ENCODE measurements at regions not wholly inside any gene's neighbourhood (a gene's known extent, or its start where the extent isn't known, plus 50 kb on each side); places are given as distances from the start of the nearest gene placed in this dataset.

DNA sequence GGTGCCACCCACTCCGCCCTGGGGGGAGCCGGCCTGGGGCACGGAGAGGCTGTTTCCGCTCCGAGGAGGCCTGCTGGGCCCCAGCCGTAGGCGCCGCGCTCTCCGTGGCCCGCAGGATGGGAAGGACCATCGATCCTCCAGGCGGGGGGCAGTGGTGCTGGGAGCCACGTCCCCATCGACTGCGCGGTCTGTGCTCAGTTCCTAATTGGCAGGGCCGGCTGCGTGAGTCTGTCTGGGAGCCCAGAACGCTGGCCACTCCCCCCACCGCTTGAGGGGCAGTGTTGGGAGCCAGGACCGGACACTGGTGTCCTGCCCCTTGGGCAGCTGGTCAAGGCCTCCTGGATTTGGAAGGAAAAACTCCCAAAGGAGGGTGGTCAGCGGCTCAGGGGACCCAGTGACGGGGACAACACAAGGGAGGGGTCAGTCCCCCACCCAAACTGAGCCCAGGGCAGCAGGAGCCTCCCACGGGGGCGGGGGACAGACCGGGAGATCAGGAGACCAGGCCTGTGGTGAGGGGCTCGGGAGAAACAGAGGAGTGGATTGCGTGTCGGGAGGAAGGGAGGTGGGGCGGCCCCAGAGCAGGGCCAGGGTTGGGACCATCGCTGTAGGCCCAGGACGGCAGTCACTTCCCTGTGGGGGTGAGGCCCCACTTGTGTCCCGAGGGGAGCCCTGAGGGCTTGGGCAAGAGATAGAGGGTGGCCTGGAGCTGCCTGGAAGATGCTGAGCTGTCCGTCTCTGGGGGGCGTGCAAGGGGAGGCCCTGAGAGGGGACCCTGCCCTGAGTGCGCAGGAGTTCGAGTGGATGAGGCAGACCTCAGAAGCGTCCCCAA, 89.0 kb downstream of the UNCX start:
- no peak for DNase-seq (ENCODE audit: low spot score)

DNA sequence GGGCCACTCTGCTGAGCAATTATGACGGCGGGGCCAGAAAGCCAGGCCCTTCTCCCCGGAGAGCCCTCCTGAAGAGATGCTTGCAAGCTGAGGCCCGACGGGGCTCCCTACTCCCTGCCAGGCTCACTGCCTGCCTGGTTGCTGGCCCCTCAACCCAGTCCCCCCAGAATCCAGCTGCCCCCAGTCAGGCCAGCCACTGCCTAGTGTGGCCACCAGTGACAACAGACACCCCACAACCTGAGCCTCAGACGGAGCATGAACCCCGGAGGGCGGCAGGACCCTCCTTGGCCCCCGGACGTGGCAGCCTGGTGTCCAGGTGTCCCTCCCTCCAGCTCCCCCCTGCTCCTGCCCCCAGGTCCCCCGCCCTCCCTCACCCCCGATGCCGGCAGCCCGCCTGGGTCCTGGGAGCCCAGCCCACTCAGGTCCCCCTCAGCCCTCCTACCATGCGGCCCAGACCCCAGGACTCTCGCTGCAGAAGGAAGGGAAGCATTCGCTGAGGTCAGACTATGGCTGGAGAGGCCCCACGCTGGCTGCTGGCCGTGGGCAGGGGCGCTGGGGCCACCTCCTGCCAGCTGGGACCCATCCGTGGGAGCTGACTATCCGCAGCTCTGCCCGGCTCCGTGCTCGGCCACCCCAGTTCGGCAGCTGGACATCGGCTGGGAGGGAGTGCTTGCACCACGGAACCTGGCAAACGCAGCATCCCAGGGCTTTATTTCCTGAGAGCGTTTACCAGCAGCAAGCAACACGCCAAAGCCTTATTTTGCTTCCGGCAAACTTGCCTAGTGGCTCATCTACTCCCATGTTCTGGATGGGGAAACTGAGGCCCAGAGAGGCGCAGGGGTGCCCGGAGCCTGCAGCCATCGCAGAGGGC, 89.8 kb downstream of the UNCX start:
- DNase-seq (ENCODE audit: low spot score), result no peak

DNA sequence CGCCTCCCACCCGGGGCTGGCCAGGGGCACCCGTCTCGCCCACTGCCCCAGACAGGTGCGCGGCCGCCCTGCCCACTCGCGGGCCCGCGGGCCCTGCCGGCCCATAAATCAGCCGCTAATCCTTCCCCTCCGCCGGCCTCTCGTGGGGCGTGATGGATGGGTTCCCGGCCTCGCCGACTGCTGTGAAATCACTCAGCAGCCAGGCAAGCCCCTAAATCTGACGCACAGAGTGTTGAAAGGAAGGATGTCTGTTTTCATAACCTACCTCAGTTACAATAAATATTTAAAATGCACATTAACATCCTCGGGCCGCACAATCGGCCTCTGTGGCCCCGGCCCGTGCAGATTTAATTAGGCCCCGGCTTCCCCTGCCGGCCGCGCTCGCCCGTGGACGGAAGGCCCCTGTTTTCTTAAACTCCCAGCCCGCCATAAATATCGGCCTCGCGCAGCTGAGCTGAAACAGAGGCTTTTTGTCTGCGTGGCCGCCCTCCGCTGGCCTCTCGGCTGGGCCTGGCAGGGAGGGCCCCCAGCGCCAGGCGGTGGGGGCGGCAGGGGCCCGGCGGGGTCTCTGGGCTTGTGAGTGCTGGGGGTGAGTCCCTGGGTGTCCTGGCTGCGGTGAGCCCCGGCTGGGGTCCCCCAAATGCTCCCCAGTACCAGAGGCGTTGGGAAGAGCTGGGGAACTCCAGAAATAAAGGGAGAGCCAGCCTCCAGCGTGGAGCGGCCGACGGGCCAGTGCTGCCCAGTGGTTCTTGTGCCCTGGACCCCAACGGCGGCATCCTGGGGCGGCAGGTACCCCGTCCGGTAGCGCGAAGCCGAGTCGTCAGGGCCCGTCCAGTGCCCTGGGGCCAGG, 90.7 kb downstream of the UNCX start:
- DNase-seq (ENCODE audit: low spot score), result no peak

DNA sequence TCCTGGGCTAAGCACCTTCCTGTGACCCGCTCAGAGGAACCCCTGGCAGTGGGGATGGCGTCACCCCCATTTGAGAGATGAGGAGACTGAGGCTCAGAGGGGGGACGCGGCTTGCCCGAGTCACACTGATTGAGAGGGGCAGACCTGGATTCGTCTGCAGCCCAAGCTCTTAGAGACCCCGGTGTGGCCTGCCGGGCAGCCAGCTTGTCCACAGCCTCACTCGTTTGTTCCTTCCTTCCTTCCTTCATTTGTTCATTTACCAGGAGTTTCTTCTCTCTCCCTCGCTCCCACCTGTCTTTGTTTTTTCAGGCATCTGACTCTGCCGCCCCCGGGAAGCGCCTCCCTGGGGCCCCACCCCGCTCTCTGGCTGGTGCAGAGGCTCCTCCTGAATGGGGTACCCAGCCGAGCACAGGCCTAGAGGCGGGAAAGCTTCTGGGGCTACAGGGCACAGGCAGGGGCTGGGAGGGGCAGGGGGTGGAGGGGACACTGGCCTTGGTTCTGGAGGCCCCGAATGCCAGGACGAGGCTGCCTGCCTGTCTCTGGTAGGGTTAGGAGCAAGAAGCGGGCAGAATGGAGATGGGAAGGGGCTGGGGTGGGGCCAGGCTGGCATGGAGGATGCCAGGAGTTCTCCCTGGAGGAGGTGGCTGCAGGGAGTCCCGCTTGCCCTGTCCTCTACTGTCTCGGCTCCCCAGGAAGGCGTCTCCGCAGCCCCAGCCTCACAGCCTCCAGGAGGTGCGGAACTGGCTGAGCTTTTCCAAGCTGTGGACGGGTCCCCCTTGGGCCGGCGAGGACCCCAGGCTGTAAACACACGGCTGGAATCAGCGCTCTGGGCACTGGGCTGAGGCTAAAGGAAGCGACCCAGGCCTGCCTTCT, 91.6 kb downstream of the UNCX start:
- no peak for DNase-seq (ENCODE audit: low spot score)

DNA sequence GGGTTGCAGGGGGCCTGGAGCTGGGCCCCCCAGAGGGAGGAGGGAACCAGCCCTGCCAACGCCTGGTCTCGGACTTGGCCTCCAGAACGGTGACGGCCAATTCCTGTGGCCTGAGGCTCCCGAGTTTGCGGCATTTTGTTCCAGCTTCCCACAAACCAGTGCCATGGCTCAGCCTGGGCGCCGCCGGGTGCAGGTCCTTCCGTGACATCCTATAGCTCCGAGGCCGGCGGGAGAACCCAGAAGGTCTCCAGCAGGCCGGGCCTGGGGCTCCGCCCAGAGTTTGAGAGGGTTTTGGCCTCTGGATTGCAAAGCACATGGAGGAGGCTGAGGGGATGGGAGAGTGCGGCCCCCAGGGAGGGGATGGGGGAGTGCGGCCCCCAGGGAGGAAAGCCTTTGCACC, 92.6 kb downstream of the UNCX start:
- no peak for DNase-seq (ENCODE audit: low spot score)

DNA sequence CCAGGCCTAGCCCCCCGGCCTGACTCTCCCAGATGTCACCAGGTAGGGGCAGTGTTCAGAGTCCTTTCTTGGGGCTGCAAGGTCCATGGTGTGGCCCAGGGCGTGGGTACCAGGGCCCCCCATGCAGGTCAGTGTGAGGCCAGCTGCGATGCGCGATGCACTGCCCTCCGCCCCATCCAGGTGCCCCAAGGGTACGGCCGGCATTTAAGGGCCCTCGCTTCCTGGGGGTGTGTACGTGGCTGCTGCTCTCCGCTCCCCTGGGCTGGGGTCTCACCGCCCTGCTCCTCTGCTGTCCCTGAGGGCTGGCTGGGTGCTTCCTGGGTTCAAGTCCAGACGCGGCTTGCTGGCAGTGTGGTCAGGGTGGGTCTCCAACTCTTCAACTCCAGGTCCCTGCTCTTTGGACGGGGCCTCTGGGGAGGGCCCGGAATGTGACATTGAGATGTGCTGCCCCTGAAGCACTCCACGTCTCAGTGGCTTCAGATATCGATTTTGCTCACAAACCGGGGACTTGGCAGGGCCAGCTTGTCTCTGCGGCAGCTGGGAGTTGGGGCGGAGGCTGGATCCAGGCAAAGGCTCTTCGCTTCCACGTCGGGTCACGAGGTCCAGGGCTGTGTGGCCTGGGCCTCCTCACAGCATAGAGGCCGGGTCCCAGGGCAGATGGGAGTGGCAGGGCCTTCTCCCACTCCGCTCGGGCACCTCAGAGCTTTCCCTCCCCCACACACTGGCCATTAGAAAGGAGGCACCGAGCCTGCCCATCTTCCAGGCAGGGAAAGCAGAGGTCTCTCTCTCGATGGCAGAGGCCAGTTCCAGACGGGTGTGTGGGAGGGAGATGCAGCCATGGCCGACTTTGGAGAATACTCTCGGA, 93.2 kb downstream of the UNCX start:
- DNase-seq (ENCODE audit: low spot score), result no peak

DNA sequence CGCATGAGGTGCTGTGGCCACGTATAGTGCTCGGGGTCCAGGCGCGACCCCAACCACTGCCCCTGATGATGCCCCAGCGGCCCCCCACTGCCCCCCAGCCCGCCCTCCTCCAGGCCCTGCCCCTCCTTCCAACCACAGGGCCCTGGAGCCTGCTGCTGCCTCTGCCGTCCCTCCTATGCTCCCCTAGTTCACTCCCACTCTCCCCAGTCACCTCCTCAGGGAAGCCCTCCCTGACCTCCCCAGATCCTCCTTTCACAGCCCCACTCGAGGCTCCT, 93.8 kb downstream of the UNCX start:
- no peak for DNase-seq (ENCODE audit: low spot score)

DNA sequence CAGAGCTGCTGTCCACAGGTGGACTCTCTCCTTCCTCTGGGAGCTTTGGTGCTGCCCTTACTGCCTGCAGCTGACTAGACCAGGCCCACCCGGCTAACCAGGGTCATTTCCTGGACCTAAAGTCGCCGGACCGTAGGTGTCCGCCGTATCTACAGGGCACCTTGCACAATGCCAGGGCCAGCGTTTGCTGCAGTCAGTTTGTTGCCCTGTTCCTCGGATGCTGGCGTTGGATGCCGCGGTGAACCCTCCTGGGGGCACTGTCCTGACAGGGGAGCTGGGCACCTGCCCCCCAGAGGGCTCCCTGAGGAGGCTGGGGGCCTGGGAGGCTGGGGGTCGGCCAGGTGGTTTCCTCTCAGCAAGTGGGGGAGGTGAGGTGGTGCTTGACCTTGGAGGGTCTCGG, 96.6 kb downstream of the UNCX start:
- no peak for DNase-seq (ENCODE audit: low spot score)

DNA sequence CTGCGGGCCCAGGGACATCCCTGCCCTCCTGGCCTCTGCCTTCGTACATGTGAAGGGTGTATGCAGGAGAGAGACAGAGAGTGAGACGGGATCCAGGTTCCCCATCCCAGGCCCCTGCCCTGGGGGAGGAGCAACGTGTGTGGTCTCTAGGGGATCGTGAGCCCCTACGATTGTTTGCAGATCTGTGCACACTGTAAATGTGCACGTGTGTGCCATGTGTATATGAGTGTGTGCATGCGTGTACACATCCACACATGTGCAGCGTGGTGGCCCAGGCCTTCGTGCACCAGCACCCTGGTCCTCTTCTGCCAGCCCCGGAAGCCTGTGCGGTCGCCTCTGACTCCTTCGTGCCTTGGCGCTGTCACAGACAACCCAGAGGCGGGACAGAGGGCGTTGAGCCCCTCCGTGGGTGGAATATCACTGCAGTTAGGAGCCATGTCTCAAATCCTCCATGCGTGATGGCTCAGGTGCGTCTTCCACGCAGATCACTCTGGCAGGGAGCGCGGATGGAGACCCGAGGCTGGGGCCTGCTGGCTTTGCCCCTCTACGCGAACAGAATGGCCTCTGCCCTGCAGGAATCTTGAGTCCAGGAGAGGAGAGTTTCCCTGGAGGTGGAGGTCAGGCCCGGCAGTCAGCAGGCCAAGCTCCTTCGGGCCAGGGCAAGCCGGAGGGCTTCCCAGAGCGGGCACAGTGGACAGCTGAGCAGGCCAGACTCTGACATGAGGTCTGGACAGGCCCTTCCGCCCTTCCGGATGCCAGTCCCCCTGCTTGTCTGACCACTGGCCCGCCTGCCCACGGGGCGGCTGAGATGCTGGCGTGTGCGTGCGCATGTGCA, 97.5 kb downstream of the UNCX start:
- DNase-seq (ENCODE audit: low spot score), result no peak

DNA sequence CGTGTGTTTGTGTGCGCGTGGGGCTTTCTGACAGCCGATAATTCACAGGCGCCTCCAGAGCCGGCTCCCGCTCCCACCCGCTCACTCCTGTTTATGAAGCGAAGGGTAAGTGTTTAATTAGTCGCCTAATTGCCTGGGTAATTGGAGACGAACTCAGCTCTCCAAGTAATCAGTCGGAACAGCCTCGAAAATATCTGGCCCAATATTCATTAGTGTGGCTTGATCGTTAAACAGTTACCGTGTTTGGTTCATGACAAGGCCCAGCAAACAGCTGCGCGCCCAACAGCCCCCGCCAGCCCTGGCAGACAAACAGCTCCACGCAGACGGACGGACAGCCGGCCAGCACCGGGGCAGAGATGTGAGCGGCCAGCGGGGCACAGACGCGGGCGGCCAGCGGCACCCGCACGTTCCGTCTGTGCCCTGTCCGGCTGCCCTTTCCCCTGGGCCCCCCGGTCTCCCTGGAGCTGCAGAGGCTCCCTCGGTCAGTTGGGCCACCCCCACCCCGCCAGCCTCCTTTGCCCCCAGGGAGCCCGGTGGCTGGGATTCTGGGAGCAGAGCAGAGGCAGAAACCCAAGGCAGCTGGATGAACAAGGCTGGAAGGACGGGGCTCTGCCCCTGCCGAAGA, 98.2 kb downstream of the UNCX start:
- DNase-seq (ENCODE audit: low spot score), result no peak

DNA sequence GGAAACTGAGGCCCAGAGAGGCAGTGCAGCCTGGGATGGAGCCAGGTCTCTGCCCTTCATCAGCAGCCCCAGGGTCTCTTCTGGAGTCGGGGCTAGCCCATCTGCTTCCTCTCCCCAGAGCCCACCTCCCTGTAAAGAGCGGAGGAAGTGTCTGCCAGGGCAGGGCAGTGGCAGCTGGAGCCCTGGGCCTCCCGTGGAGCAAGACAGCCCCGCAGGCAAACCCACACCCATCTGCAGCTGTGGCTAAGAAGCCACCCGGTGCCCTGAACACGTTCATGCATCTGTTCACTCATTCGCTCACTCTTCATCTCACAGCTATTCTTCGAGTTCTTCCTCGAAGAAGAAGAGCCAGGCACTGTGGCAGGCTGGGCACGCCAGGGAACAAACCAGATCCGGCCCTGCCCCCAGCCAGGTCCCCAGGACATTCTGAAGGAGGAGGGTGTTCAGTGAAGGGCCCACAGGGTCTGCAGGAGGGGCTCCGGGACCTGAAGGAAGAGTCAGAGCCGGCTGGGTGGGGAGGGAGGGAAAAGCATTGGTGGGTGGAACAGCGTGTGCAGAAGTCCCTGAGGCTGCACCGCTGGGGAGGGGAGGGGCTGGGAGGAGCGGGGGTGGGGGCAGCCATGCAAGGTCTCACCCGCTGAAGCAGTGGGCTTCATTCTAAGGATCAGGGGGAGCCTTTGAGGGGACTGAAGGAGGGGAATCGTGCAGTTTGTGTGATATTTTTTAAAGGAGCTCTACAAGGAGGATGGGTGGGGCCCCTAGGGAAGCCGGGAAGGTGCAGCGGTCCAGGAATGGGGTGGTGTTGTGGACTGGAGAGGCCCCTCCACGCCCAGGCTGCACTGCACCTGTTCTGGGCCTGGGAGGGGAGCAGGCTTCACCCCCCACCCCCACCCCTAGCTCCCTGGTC, 99.1 kb downstream of the UNCX start:
- DNase-seq (ENCODE audit: low spot score), result no peak

DNA sequence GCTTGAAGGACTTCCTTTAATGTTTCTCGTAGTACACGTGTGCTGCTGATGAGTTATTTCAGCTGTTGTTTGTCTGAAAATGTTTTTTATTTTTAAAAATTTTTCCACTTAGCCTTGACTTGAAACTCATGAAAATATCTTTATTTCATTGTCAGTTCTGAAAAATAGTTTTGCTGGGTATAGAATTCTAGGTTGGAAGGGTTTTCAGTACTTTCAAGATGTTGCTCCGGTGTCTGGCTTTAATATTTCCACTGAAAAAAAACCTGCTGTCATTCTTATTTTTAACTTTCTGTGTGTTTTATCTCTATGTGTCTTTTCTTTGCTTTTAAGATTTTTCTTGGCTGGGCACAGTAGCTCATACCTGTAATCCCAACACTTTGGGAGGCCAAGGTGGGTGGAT, 103.8 kb downstream of the UNCX start:
- DNase-seq (ENCODE audit: low spot score), result no peak

DNA sequence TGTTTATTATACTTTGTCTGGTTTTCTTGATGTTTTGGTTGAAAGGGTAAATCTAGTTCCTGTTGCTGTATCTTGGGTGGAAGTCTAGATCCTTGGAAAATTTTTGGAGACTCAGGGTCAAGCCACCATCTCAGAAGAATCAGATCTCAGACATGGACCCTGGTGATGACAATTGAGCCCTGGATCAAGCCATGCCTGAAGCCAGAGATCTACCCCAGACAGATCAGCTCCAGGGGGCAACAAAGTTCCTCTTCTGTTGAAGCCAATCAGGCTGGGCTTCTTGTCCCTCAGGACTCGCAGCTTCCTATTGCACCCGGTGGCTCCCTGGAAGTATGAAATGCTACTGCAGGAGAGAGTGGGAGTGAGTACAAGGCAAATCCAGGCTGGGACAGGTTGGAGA, 106.9 kb downstream of the UNCX start:
- no peak for DNase-seq (ENCODE audit: low spot score)

DNA sequence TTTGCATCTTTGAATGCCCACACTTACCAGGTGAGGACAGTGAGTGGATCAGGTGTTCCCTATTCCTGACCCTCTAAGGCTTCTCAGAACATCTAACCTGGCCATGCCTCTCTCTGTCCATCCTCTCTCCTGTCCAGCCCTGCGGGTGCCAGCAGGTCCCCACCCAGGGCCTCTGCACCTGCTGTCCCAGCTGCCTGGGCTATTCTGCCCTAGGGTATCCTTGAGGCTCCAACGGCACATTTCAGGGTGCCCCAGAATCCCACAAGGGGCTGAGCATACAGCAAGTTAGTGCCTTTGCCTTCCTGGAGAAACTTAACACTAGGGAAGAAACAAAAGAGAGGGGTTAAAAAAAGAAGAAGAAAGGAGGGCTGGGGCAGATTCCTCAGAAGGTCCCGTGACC, 107.4 kb downstream of the UNCX start:
- DNase-seq (ENCODE audit: low spot score), result no peak

DNA sequence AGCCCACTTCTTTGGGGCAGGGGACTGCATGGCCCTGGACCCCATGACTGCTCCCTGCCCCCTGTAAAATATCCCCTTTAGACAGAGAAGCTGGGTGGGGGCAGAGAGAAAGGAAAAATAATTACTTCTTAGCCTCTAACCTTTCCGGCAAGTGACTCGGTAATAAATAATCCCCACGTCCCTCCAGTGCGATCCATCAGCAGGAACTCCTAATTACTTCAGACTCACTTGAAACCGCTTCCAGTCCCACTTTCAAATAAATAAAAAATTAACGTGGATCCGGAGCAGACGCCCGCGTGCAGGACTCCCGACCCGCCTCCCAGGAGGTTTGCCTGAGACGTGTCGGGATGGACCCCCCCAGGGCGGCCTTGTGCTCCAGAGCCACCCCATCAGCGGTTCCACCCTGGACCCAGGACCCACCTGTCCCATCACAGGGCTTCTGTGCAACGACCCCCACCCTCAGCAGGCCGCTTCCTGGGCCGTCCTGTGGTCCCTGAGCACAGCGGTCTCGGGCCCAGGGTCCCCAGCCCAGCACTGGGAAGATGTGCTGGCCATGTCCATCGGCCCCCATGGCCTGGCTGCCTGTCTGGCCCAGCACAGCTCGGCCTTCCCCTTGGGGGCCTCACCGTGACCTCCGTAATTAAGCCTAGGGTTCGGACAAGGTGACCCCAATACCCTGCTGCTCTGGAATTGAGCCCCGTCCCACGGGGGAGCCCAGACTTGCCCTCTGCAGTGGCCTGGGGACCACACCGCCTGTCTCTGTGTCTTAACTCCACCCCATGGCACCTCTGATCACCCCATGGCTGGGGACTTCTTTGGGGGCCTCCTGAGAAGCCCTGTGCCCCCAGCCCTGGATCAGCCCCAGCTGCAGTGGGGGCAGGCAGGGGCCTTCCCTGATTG, 108.0 kb downstream of the UNCX start:
- no peak for DNase-seq (ENCODE audit: low spot score)

DNA sequence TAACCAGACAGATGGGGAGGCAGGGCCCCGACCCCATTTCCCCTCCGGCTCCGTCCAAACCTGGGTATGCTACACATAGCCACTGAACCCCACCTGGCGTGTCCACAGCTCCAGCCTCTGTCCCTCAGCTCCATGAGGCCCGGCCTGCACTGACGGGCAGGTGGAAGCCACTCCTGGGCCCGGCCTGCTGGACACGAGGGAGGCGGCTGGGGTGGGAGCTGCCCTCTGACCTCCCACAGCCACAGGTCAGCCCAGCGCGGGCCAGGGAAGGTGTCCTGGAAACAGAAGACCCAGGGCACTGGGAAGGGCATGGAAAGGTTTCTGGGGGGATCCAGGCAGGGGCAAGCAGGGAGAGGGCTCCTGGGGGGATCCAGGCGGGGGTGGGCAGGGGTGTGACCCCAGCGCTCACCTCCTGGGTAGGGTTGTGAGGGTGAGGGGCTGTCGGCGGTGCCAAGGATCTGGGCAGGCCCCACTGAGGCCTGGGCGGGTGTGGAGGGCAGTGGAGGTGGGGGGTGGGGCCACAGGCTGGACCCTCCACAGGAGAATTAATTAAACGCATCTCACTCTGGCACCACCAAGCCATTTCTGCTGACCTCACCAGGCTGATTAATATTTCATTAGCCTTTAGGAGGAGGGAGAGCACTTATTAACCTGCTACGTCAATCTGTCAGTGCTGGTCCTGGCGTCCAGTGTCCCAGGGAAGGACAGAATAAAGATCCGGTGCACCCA, 108.9 kb downstream of the UNCX start:
- no peak for DNase-seq (ENCODE audit: low spot score)
